K562 (cell line): ENCODE measurements at regions not wholly inside any gene's neighbourhood (a gene's known extent, or its start where the extent isn't known, plus 50 kb on each side); places are given as distances from the start of the nearest gene placed in this dataset.

ENCODE experiments used
- ATAC-seq: fragments of 200-7000 bp; cut with Tn5 transposase; 3 replicates; pipeline ENCODE4 v1.9.1; 2020; ENCODE audit warnings: moderate library complexity
- BruUV-seq: library from RNA; stranded (reverse); fragments of 400-500 nt; replicated peaks from 2 replicates; lab custom pipeline; 2021; lab: Mats Ljungman, UMichigan
- CTCF ChIA-PET: fragments of 300-600 bp; formaldehyde crosslinking; extraction: SDS; loops from one replicate; lab custom pipeline; 2021; ENCODE audit warnings: low intra/inter-chr PET ratio; lab: Yijun Ruan, JAX
- POLR2A ChIA-PET: fragments of 300-600, 350-650 bp; sonication (Branson Sonifier 250); formaldehyde crosslinking; extraction: SDS; loops from one replicate; lab custom pipeline; 2021; ENCODE audit warnings: antibody characterized with exemption, inconsistent platforms; lab: Yijun Ruan, JAX
- DNase-seq, 4 experiments: peaks; one replicate each; pipeline versions ENCODE4 v3.0.0 to v3.0.0-alpha.2; 2011 to 2018; ENCODE audit warnings: low spot score in 3 of 4, mixed read lengths in 3 of 4; ENCODE audit errors: extremely low read depth in 1 of 4
- FAIRE-seq: peaks from 2 replicates; lab custom pipeline; 2011; peaks lifted over from hg19 to GRCh38; lab: Jason Lieb, UNC
- H2AFZ ChIP-seq: 2 replicates; pipeline ENCODE4 v1.6.0; 2011; ENCODE audit warnings: low read depth, low read length, control low read depth, inconsistent platforms
- H3K27ac ChIP-seq: fragments of 200-600 bp; 3 replicates; pipeline ENCODE4 v1.8.0; 2011; ENCODE audit warnings: low read depth, mild to moderate bottlenecking, control low read depth, inconsistent platforms, low read length, moderate library complexity, mixed read lengths; ENCODE audit errors: extremely low read depth
- H3K27me3 ChIP-seq, 2 experiments: fragments of 300-600 bp in 1 of 2; 2 replicates in 1 of 2; 3 replicates in 1 of 2; pipeline versions ENCODE4 v1.6.0 to v1.8.0; 2011; ENCODE audit warnings: inconsistent platforms in 2 of 2, low read length in 2 of 2, mild to moderate bottlenecking in 1 of 2, mixed read lengths in 1 of 2, moderate library complexity in 1 of 2; ENCODE audit not compliant: control insufficient read depth in 2 of 2, insufficient read depth in 2 of 2
- H3K36me3 ChIP-seq: fragments of 300-600 bp; 3 replicates; pipeline ENCODE4 v1.8.0; 2011; ENCODE audit warnings: mild to moderate bottlenecking, low read length, inconsistent platforms; ENCODE audit not compliant: control insufficient read depth, insufficient read depth
- H3K4me1 ChIP-seq, 2 experiments: fragments of 200-600 bp in 1 of 2; replicated peaks in 1 of 2; 2 replicates in 1 of 2; 3 replicates in 1 of 2; pipeline versions ENCODE4 v1.5.1 to v1.8.0; 2011; ENCODE audit warnings: inconsistent platforms in 2 of 2, low read length in 2 of 2, mild to moderate bottlenecking in 1 of 2, mixed read lengths in 1 of 2, moderate library complexity in 1 of 2; ENCODE audit not compliant: control insufficient read depth in 2 of 2, insufficient read depth in 2 of 2
- H3K4me2 ChIP-seq: 2 replicates; pipeline ENCODE4 v1.6.1; 2011; ENCODE audit warnings: low read length, control low read depth, inconsistent platforms, mixed read lengths; ENCODE audit not compliant: insufficient read depth
- H3K4me3 ChIP-seq: fragments of 200-600 bp; sonication (generic), shearing (Covaris generic); 2 replicates; pipeline ENCODE4 v1.5.1; 2016; ENCODE audit warnings: control low read depth, inconsistent platforms
- H3K79me2 ChIP-seq: fragments of 200-600 bp; 3 replicates; pipeline ENCODE4 v1.8.0; 2011; ENCODE audit warnings: low read length, inconsistent platforms; ENCODE audit not compliant: control insufficient read depth, insufficient read depth
- H3K9ac ChIP-seq, 2 experiments: 2 replicates each; pipeline versions ENCODE4 v1.6.0 to v1.6.1; 2011; ENCODE audit warnings: low read depth in 2 of 2, low read length in 2 of 2, control low read depth in 1 of 2, inconsistent platforms in 1 of 2, mild to moderate bottlenecking in 1 of 2, mixed read lengths in 1 of 2; ENCODE audit not compliant: insufficient read depth in 1 of 2
- H3K9me1 ChIP-seq: one replicate; pipeline ENCODE4 v1.6.0; 2011; ENCODE audit warnings: inconsistent platforms, mild to moderate bottlenecking, low read length, moderate library complexity; ENCODE audit not compliant: control insufficient read depth, insufficient read depth
- H3K9me3 ChIP-seq: replicated peaks from 2 replicates; pipeline ENCODE4 v1.5.1; 2011; ENCODE audit warnings: low read depth, low read length, inconsistent platforms; ENCODE audit not compliant: control insufficient read depth, insufficient read depth
- H4K20me1 ChIP-seq: replicated peaks from 2 replicates; pipeline ENCODE4 v1.6.1; 2011; ENCODE audit warnings: low read length, inconsistent platforms, mixed read lengths; ENCODE audit not compliant: control insufficient read depth, insufficient read depth
- ATF1 ChIP-seq, 2 experiments: fragments of 450-650 bp in 1 of 2; IDR thresholded peaks; 2 replicates each; pipeline ENCODE4 v1.6.1; 2016; ENCODE audit warnings: missing compliant biosample characterization in 1 of 2, missing genetic modification characterization in 1 of 2
- C11orf30 ChIP-seq: fragments of 450-650 bp; IDR thresholded peaks from 2 replicates; pipeline ENCODE4 v1.6.1; 2016; ENCODE audit warnings: low read depth, mild to moderate bottlenecking
- CREB3L1 ChIP-seq: fragments of 450-650 bp; IDR thresholded peaks from 2 replicates; pipeline ENCODE4 v1.6.1; 2014; ENCODE audit warnings: low read depth, mild to moderate bottlenecking, moderate library complexity, borderline replicate concordance
- EGR1 ChIP-seq: fragments of 450-650 bp; conservative IDR thresholded peaks from 2 replicates; pipeline ENCODE4 v1.6.1; 2017; ENCODE audit warnings: mild to moderate bottlenecking
- ELF2 ChIP-seq: fragments of 250-450 bp; sonication (Bioruptor Pico); IDR thresholded peaks from 2 replicates; pipeline ENCODE4 v1.5.0; 2021; ENCODE audit warnings: mild to moderate bottlenecking
- FOXA3 ChIP-seq, 2 experiments: fragments of 450-650 bp in 1 of 2; sonication (generic) in 1 of 2; formaldehyde crosslinking; IDR thresholded peaks in 1 of 2; conservative IDR thresholded peaks in 1 of 2; 2 replicates each; pipeline versions ENCODE4 v1.4.0 to v1.8.0; 2020 to 2022; ENCODE audit warnings: mild to moderate bottlenecking in 2 of 2, missing genetic modification reagents in 1 of 2
- FOXJ3 ChIP-seq: sonication (generic); formaldehyde crosslinking; IDR thresholded peaks from 2 replicates; pipeline ENCODE4 v1.4.0; 2020; ENCODE audit warnings: mild to moderate bottlenecking, missing genetic modification reagents
- MAFK ChIP-seq: IDR thresholded peaks from 2 replicates; pipeline ENCODE4 v1.6.1; 2011; ENCODE audit warnings: low read length, improper control_type of control experiment
- MEF2A ChIP-seq: IDR thresholded peaks from 2 replicates; pipeline ENCODE4 v1.6.1; 2011; ENCODE audit warnings: low read depth, mild to moderate bottlenecking, low read length, moderate library complexity; ENCODE audit not compliant: control insufficient read depth
- NFE2L1 ChIP-seq: fragments of 450-650 bp; IDR thresholded peaks from 2 replicates; pipeline ENCODE4 v1.6.1; 2016; ENCODE audit warnings: missing genetic modification characterization, low read depth, mild to moderate bottlenecking, missing compliant biosample characterization, moderate library complexity, borderline replicate concordance
- PCBP2 ChIP-seq: fragments of 200-400 bp; formaldehyde crosslinking; IDR thresholded peaks from 2 replicates; pipeline ENCODE4 v1.6.1; 2018; ENCODE audit warnings: low read length, low read depth, mild to moderate bottlenecking, moderate library complexity; ENCODE audit not compliant: poor library complexity, severe bottlenecking
- PHTF2 ChIP-seq: fragments of 250-450 bp; sonication (Bioruptor Pico); IDR thresholded peaks from 2 replicates; pipeline ENCODE4 v1.5.0; 2021; ENCODE audit warnings: mild to moderate bottlenecking
- POLR2H ChIP-seq: IDR thresholded peaks from 2 replicates; pipeline ENCODE4 v1.6.1; 2016; ENCODE audit warnings: missing genetic modification characterization, low read depth, mild to moderate bottlenecking, control low read depth, missing compliant biosample characterization, moderate library complexity
- PREB ChIP-seq: sonication (generic); formaldehyde crosslinking; IDR thresholded peaks from 2 replicates; pipeline ENCODE4 v1.8.1; 2023; ENCODE audit warnings: mild to moderate bottlenecking, missing genetic modification reagents
- ZBTB9 ChIP-seq: fragments of 450-650 bp; formaldehyde crosslinking; IDR thresholded peaks from 2 replicates; pipeline ENCODE4 v1.4.0; 2020; ENCODE audit warnings: mild to moderate bottlenecking, moderate library complexity
- ZNF830 ChIP-seq: fragments of 250-450 bp; sonication (Bioruptor Pico); IDR thresholded peaks from 2 replicates; pipeline ENCODE4 v1.5.0; 2021; ENCODE audit warnings: mild to moderate bottlenecking
- WGBS: fragments of 100-300 bp; shearing (Covaris generic); methylation state at CpG from one replicate; pipeline ENCODE4 v1.1.6; 2016; ENCODE audit warnings: low coverage, mixed read lengths; ENCODE audit not compliant: insufficient coverage; ENCODE audit errors: missing lambda C conversion rate; 5-methylcytosine and 5-hydroxymethylcytosine counted together
- in situ Hi-C: fragments of 300-500 bp; cut with MboI; formaldehyde crosslinking; loops from 4 replicates; pipeline ENCODE4 v1.15.0; 2018; ENCODE audit warnings: inconsistent platforms, mixed read lengths
- intact Hi-C: fragments of 100-400 bp; cut with micrococcal nuclease; formaldehyde crosslinking; loops from 2 replicates; pipeline ENCODE4 v1.14.2; 2022

- TF ChIP-seq PREB (CRISPR knock-in tag) (no peak), ATF1 (CRISPR knock-in tag; IDR thresholded peaks at IDR 0.05) (no peak), ATF1 (tag; IDR thresholded peaks at IDR 0.05) (no peak)
Measured at GRCh38 chr9:108166519-108166918, 677.0 kb upstream of the KLF4 start (continued).

GRCh38 chr9:108163321-108164005 is 673.9 kb upstream of the KLF4 start:
- Histone ChIP-seq H3K36me3 (no peaks in the 10 kb centered on the region), H3K27me3 (peaks cover 35 to 57% of the 10 kb centered on the region in 2 experiments), H3K79me2 (no peaks in the 10 kb centered on the region), H3K27ac (no peak overlapping the region), H3K4me1 (peaks cover 0 to 4% of the 10 kb centered on the region in 2 experiments; a peak in 1 of 5 replicates), H3K9ac (no peak overlapping the region), H2AFZ (no peak overlapping the region), H3K4me3 (no peak overlapping the region), H3K9me1 (no peaks in the 10 kb centered on the region), H3K9me3 (no peaks in the 10 kb centered on the region), H3K4me2 (no peak overlapping the region), H4K20me1 (no peaks in the 10 kb centered on the region)
- ChIA-PET CTCF (no interaction called here), POLR2A (interaction anchor here (0.8 kb wide), 1 partner anchor 14 kb away, joined by 3 read pairs; no protein-coding TSS in a partner anchor)
- BruUV-seq = no TSS peak
- DNase-seq (peak in 1 of 4 experiments; percentile 11), ATAC-seq (peak; percentile 49; the same call in 2 of the 3 replicates), FAIRE-seq (peak; percentile 57)
- 3% methylated on average over 6 of the region's 6 CpGs for WGBS
- in situ Hi-C loops = no loop called here
- intact Hi-C loops = no loop called here
- TF ChIP-seq ZBTB9 (CRISPR knock-in tag) (no peak), PHTF2 (no peak), PCBP2 (no peak), C11orf30 (peak; percentile 92), FOXJ3 (CRISPR knock-in tag) (no peak), EGR1 (peak; percentile 59), CREB3L1 (no peak), POLR2H (tag) (no peak), FOXA3 (CRISPR knock-in tag; conservative IDR thresholded peaks at IDR 0.05 in 1 of 2, IDR thresholded peaks at IDR 0.05 in 1 of 2) (no peak), MAFK (peak; percentile 79; the same call in 1 of the 2 replicates), ZNF830 (no peak), NFE2L1 (tag) (peak; percentile 45; the same call in 1 of the 2 replicates), MEF2A (no peak), ELF2 (CRISPR knock-in tag) (no peak)
